IMR-90 (cell line): ENCODE measurements at regions not wholly inside any gene's neighbourhood (a gene's known extent, or its start where the extent isn't known, plus 50 kb on each side); places are given as distances from the start of the nearest gene placed in this dataset.
A peak's percentile ranks its signal among the peaks of the same experiment; 100 is the strongest.

ENCODE experiments used
- ATAC-seq: fragments of 200-7000 bp; cut with Tn5 transposase; 2 replicates; pipeline ENCODE4 v1.9.1; 2020; ENCODE audit warnings: low read depth, mild to moderate bottlenecking, moderate library complexity
- BruUV-seq: library from RNA; stranded (reverse); fragments of 400-500 nt; replicated peaks from 2 replicates; lab custom pipeline; 2021; lab: Mats Ljungman, UMichigan
- CTCF ChIA-PET: fragments of 300-600 bp; formaldehyde crosslinking; extraction: SDS; loops from one replicate; lab custom pipeline; 2021; ENCODE audit warnings: antibody characterized with exemption; lab: Yijun Ruan, JAX
- POLR2A ChIA-PET: fragments of 300-600 bp; sonication (Branson Sonifier 250); formaldehyde crosslinking; loops from one replicate; lab custom pipeline; 2022; ENCODE audit warnings: antibody characterized with exemption; ENCODE audit not compliant: unreplicated experiment; lab: Charles Lee
- DNase-seq: peaks from one replicate; pipeline ENCODE4 v3.0.0; 2013
- H2AFZ ChIP-seq: replicated peaks from 2 replicates; pipeline ENCODE3; 2013; ENCODE audit warnings: low read length, mild to moderate bottlenecking; ENCODE audit not compliant: poor library complexity
- H2AK5ac ChIP-seq: 2 replicates; pipeline ENCODE4 v1.6.1; 2013; ENCODE audit warnings: low read depth, low read length, inconsistent platforms
- H2AK9ac ChIP-seq: replicated peaks from 2 replicates; pipeline ENCODE3; 2013; ENCODE audit warnings: mild to moderate bottlenecking, low read depth, low read length, moderate library complexity; ENCODE audit not compliant: poor library complexity
- H2BK120ac ChIP-seq: 2 replicates; pipeline ENCODE4 v1.6.1; 2013; ENCODE audit warnings: low read depth, low read length, inconsistent platforms
- H2BK15ac ChIP-seq: 3 replicates; pipeline ENCODE4 v1.6.1; 2013; ENCODE audit warnings: low read depth, low read length, inconsistent platforms
- H2BK20ac ChIP-seq: 2 replicates; pipeline ENCODE4 v1.6.1; 2013; ENCODE audit warnings: low read depth, mild to moderate bottlenecking, inconsistent platforms, low read length, moderate library complexity
- H2BK5ac ChIP-seq: 2 replicates; pipeline ENCODE4 v1.6.1; 2013; ENCODE audit warnings: mild to moderate bottlenecking, low read depth, low read length, inconsistent platforms; ENCODE audit not compliant: poor library complexity, severe bottlenecking
- H3K14ac ChIP-seq: replicated peaks from 2 replicates; pipeline ENCODE4 v1.6.1; 2013; ENCODE audit warnings: low read depth, low read length, inconsistent platforms
- H3K18ac ChIP-seq: 2 replicates; pipeline ENCODE4 v1.6.1; 2013; ENCODE audit warnings: low read depth, low read length, control low read depth
- H3K23ac ChIP-seq: 2 replicates; pipeline ENCODE4 v1.6.1; 2013; ENCODE audit warnings: low read depth, low read length, inconsistent platforms
- H3K27ac ChIP-seq: 2 replicates; pipeline ENCODE4 v1.5.1; 2013; ENCODE audit warnings: mild to moderate bottlenecking, control low read depth, low read length; ENCODE audit not compliant: insufficient read depth
- H3K27me3 ChIP-seq: 2 replicates; pipeline ENCODE4 v1.6.1; 2013; ENCODE audit warnings: low read length; ENCODE audit not compliant: control insufficient read depth, insufficient read depth
- H3K36me3 ChIP-seq: 2 replicates; pipeline ENCODE4 v1.6.1; 2013; ENCODE audit warnings: low read length, mixed read lengths; ENCODE audit not compliant: control insufficient read depth, insufficient read depth
- H3K4ac ChIP-seq: 2 replicates; pipeline ENCODE4 v1.6.1; 2013; ENCODE audit warnings: low read depth, low read length, inconsistent platforms
- H3K4me1 ChIP-seq: 2 replicates; pipeline ENCODE4 v1.6.1; 2013; ENCODE audit warnings: low read length, mixed read lengths; ENCODE audit not compliant: control insufficient read depth, insufficient read depth
- H3K4me2 ChIP-seq: 2 replicates; pipeline ENCODE4 v1.6.1; 2013; ENCODE audit warnings: low read depth, mild to moderate bottlenecking, control low read depth, low read length, moderate library complexity
- H3K4me3 ChIP-seq: 2 replicates; pipeline ENCODE4 v1.5.1; 2013; ENCODE audit warnings: low read depth, mild to moderate bottlenecking, control low read depth, low read length, moderate library complexity; ENCODE audit not compliant: insufficient read depth
- H3K56ac ChIP-seq: 2 replicates; pipeline ENCODE4 v1.6.1; 2013; ENCODE audit warnings: low read length, inconsistent platforms; ENCODE audit not compliant: insufficient read depth; ENCODE audit errors: extremely low read depth
- H3K79me1 ChIP-seq, 2 experiments: 2 replicates each; pipeline ENCODE4 v1.6.1; 2013; ENCODE audit warnings: low read length in 2 of 2, inconsistent platforms in 1 of 2, low read depth in 1 of 2
- H3K9ac ChIP-seq: 2 replicates; pipeline ENCODE4 v1.6.1; 2013; ENCODE audit warnings: low read depth, low read length, control low read depth
- H3K9me1 ChIP-seq: 2 replicates; pipeline ENCODE4 v1.6.1; 2013; ENCODE audit warnings: low read length, inconsistent platforms; ENCODE audit not compliant: insufficient read depth
- H3K9me3 ChIP-seq: 2 replicates; pipeline ENCODE4 v1.6.1; 2013; ENCODE audit warnings: low read length; ENCODE audit not compliant: control insufficient read depth, insufficient read depth
- H4K20me1 ChIP-seq: 2 replicates; pipeline ENCODE4 v1.6.1; 2013; ENCODE audit warnings: low read length, inconsistent platforms; ENCODE audit not compliant: insufficient read depth
- H4K5ac ChIP-seq: 2 replicates; pipeline ENCODE4 v1.6.1; 2013; ENCODE audit warnings: mild to moderate bottlenecking, low read depth, low read length, control low read depth
- H4K8ac ChIP-seq, 2 experiments: 2 replicates each; pipeline ENCODE4 v1.6.1; 2013; ENCODE audit warnings: low read depth in 2 of 2, low read length in 2 of 2, control low read depth in 1 of 2, inconsistent platforms in 1 of 2
- H4K91ac ChIP-seq: 2 replicates; pipeline ENCODE4 v1.6.1; 2013; ENCODE audit warnings: low read depth, low read length, inconsistent platforms; ENCODE audit not compliant: insufficient read depth
- MAFK ChIP-seq: IDR thresholded peaks from 2 replicates; pipeline ENCODE4 v1.6.1; 2012; ENCODE audit warnings: low read depth, low read length, improper control_type of control experiment
- RCOR1 ChIP-seq: IDR thresholded peaks from 2 replicates; pipeline ENCODE4 v1.6.1; 2012; ENCODE audit warnings: mild to moderate bottlenecking, low read length, improper control_type of control experiment; ENCODE audit not compliant: insufficient replicate concordance
- WGBS, 2 experiments: methylation state at CpG; one replicate each; pipeline versions ENCODE4 v1.1.5 to v1.1.7; 2013; ENCODE audit warnings: missing lambda C conversion rate in 2 of 2; ENCODE audit not compliant: insufficient read length in 1 of 2; ENCODE audit errors: extremely low coverage in 2 of 2; 5-methylcytosine and 5-hydroxymethylcytosine counted together
- dilution Hi-C: fragments of 300-500 bp; cut with HindIII; formaldehyde crosslinking; loops from one replicate; pipeline ENCODE4 v1.14.3; 2018; ENCODE audit warnings: low sequenced_read_pairs; ENCODE audit not compliant: unreplicated experiment
- in situ Hi-C: fragments of 300-500 bp; cut with MboI; formaldehyde crosslinking; loops from 3 replicates; pipeline ENCODE4 v1.14.3; 2019; ENCODE audit warnings: low sequenced_read_pairs, inconsistent platforms, mixed read lengths
- intact Hi-C: fragments of 100-400 bp; cut with micrococcal nuclease; formaldehyde crosslinking; loops from 2 replicates; pipeline ENCODE4 v1.10.0; 2022

DNA sequence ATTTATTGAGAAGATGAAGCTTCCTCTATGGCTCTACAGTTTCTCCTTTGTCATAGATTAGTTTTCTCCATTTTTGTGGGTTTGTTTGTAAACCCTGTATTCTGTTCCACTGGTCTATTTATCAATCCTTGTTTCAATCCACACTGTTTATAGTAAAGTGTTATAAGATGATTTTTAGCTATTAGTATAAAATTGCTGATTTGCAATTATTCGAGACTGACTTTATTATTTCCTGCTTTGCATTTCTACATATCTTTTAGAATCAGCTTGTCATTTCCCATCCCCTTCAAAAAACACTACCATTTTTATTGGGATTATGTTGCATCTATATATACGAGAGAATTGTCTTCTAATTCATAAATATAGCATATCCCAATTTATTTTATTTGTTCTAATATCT, 325.9 kb upstream of the EPHA7 start:
- Histone ChIP-seq H4K20me1 (no peaks in the 10 kb centered on the region), H2AK9ac (no peak overlapping the region), H3K36me3 (no peaks in the 10 kb centered on the region), H3K56ac (no peak overlapping the region), H3K9me1 (no peaks in the 10 kb centered on the region), H2AK5ac (no peak overlapping the region), H3K9me3 (no peaks in the 10 kb centered on the region), H3K4me1 (no peaks in the 10 kb centered on the region), H2BK120ac (no peak overlapping the region), H4K5ac (no peak overlapping the region), H3K27ac (no peak overlapping the region), H3K23ac (no peak overlapping the region), H3K4me2 (no peak overlapping the region), H2BK20ac (no peak overlapping the region), H3K27me3 (no peaks in the 10 kb centered on the region), H3K18ac (no peak overlapping the region), H3K9ac (no peak overlapping the region), H3K4me3 (no peak overlapping the region), H4K91ac (no peak overlapping the region), H2BK5ac (no peak overlapping the region), H3K4ac (no peak overlapping the region), H2BK15ac (no peak overlapping the region), H3K14ac (no peak overlapping the region), H2AFZ (no peak overlapping the region), H3K79me1 (no peaks in the 10 kb centered on the region), H4K8ac (no peak overlapping the region)
- no TSS peak for BruUV-seq
- DNase-seq (no peak), ATAC-seq (no peak)
- TF ChIP-seq RCOR1 (no peak), MAFK (peak; percentile 53)
- WGBS, 2 experiments: no CpG with 5 or more reads among the region's 2 CpGs
- dilution Hi-C loops: no loop called here
- in situ Hi-C loops: no loop called here
- ChIA-PET POLR2A (no interaction called here), CTCF (no interaction called here)
- intact Hi-C loops: no loop called here
